NCI-H187 (cell line): ENCODE measurements at regions not wholly inside any gene's neighbourhood (a gene's known extent, or its start where the extent isn't known, plus 50 kb on each side); places are given as distances from the start of the nearest gene placed in this dataset.
"Not testable (repeated sequence)": the region's sequence is repeated elsewhere in the genome, so short reads cannot be mapped to it uniquely, and the experiment has no call there.

Experiments used
- DNase-seq, 2 experiments: peaks; one replicate each; lab custom pipeline; 2025; lab: John Stamatoyannopoulos, UW

DNA sequence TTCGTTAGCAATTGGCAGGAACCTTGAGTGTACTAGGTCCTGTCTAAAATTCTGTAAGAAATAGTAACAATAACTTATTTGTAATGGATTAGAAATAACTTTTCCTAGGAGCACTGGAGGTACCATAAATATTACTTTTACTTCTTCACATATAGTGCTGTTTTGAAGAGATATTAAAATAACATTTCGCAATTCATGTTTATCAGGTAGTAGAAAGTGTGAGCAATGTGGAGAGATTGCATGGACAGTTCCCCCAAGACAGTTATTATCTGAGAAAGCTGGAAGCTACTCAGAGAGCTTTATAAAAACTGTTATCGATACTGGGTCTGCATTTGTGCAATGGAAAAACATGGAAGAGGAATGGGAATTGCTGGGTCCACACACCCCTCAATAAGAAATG, 128.5 kb upstream of the KIF26B start:
- no peak for DNase-seq

DNA sequence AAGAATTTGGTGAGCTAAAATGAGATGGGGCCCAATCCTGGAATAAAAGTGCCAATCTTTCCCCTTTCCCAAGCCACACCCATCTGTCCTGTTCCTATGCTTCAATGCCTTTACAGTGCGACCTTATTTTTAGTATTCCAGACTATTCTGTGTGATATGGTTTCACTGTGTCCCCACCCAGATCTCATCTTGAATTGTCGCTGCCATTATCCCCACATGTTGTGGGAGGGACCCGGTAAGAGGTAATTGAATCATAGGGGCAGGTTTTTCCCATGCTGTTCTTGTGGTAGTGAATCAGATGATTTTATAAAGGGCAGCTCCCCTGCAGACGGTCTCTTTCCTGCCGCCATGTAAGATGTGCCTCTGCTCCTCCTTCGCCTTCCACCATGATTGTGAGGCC, 129.3 kb upstream of the KIF26B start:
- no peak for DNase-seq

DNA sequence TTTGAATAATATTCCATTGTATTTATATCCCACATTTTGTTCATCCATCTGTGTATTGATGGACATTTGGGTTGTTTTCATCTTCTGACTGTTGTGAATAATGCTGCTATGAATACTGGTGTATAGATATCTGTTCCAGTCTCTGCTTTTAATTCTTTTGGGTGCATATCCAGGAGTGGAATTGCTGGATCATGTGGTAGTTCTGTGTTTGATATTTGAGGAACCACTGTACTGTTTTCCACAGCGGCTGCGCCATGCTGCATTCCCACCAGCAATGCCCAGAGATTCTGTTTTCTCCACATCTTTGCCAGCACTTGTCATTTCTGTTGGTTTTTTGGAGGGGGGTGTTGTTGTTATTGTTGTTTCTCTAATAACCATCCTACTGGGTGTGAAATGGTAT, 131.6 kb upstream of the KIF26B start:
- no peak for DNase-seq

DNA sequence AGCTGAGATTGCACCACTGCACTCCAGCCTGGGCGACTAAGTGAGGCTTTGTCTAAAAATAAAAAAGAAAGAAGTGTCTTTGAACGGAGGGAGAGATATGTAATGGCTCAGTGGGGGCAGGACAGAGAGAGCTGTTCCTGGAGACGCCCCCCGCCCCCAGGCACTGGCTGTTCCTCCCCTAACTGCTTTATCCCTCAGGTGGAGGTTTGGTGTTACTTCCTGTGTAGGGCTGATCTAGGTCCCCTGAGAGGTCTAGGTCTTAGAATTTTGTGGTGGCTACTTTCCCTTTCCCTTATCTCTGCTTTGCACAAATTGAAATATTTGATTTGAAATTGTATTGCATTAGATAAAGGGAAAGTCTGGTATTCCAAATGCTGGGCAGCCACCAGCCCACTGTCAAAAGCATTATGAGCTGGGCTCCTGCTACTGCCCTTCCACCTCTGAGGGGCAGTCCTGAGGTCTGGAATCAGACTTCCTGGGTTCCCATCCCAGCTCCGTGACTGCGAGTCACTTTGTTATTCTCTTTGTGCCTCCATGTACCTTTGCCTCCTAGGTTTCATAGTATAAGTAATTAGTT, 134.8 kb upstream of the KIF26B start:
- DNase-seq = no peak

DNA sequence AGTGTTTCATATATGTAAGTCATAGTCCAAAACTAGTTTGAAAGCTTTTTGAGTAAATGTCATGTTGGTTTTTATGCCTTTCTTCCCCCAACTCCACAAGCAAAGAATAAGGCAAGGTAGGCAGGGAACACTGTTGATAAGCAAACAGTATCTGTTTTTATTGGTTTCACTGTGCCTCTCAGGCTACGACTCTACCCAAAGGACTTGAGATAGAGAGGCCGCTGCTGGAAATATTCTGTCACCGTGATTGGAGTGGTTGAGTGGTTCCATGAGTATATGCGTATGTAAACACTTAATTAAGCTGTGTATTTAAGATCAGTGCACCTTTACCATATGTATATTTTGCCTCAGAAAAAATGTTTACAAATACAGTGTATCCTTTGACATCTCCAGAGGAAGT, 138.1 kb upstream of the KIF26B start:
- no peak for DNase-seq

DNA sequence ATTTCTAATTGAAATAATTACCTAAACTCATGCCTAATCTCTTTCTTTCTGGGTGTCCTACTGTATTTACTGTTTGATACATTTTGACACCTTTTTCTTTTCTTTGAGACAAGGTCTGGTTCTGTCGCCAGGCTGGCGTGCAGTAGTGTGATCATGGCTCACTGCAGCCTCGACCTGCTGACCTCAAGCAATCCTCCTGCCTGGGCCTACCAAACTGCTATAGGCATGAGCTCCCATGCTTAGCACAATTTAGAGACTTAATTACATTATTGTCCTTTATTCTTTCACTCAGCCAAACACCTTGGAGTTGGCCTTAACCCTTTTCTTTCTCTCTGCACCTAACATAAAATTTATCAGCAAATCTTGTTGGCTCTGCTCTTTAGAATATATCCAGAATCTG, 139.8 kb upstream of the KIF26B start:
- DNase-seq = no peak

DNA sequence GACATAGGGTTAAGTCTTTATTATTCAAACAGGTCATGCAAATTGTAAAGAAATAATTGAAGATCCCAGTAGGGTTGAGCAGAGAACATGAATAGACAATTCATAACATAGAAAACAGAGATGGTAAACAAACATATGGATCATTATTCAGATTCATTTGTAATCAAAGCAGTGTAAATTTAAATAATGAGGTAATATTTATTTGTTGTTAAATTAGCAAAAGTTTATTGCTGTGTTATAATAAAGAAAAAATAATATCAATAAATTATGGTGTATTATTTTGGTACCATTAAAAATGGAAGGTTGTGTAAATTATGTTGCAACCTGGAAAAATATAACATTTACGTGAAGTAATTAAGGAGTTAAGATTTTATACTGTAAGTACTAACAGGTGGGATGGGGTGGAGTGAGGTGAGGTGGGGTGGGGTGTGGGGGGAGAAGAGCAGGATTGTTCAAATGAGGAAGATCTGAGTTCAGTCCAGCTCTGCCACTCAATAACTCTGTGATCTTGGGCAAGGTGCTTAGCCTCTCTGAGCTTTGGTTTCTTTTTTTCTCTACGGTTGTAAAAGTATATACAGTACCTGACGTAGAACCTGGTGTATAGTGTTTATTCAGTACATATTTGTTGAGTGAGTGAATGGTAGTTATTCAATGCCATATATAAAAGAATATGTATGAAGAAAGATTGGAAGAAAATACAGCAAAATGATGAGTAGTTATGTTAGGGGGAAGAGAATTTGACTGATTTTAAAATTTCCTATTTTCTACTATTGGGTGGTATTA, 140.3 kb upstream of the KIF26B start:
- DNase-seq = no peak

DNA sequence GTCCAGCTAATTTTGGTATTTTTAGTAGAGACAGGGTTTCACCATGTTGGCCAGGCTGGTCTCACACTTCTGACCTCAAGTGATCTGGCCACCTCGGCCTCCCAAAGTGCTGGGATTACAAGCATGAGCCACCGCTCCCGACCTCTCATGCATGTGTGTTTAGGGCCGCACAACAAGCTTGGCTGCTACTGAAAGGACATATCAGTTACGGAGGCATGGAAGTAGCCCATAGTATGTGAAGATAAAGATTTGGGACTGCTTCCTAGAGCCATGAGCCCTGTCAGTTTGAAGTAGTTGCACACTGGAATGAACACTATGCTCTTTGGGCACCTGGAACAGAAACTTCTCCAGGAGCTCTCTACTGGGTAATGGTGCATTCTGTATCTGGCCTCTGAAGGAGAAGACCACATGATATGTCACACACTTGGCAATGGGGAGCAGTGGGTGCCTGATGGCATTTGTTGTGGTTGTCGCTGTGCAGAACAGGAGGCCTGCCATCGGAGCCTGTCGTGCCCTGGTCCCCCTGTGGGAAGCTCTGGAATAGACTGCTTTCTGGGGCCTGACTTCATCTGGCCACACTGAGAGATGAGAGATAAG, 144.7 kb upstream of the KIF26B start:
- no peak for DNase-seq

DNA sequence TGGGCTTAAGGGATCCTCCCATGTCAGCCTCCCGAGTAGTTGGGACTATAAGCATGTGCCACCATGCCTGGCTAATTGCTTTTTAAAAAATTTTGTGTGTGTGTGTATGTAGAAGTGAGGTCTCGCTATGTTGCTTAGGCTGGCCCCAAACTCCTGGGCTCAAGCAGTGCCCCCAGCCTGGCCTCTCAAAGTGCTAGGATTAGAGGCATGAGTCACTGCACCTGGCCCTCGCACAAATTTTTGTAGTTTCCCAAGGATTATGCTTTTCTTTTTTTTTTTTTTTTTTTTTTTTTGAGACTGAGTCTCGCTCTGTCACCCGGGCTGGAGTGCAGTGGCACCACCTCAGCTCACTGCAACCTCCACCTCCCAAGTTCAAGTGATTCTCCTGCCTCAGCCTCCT, 144.4 kb upstream of the HNRNPU start:
- DNase-seq = no peak

DNA sequence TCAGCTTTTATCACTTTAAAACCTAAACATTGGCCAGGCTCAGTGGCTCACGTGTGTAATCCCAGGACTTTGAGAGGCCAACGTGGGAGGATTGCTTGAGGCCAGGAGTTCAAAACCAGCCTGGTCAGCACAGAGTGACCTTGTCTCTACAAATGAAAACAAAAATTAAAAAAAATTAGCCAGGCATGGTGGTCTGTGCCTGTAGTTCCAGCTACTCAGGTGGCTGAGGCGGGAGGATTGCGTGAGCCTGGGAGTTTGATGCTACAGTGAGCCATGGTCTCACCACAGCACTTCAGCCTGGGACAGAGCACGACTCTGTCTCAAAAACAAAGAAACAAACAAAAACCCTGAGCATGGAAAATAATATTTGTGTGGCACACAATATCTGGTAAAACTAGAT, 143.5 kb upstream of the HNRNPU start:
- DNase-seq = no peak

DNA sequence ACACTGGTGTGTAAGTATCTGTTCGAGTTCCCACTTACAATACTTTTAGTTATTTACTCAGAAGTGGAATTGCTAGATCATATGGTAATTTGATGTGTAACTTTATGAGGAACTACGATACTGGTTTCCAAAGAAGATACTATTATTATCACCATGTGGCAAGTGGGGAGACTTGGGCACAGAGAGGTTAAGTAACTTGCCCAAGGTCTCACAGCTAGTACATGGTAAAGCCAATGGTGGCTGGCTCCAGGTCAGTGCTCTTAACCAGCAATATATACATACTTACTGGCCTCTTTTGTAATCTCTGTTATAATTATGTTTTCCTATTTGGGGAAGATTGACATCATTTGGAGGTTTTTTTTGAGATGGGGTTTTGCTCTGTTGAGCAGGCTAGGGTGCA, 138.9 kb upstream of the HNRNPU start:
- no peak for DNase-seq

DNA sequence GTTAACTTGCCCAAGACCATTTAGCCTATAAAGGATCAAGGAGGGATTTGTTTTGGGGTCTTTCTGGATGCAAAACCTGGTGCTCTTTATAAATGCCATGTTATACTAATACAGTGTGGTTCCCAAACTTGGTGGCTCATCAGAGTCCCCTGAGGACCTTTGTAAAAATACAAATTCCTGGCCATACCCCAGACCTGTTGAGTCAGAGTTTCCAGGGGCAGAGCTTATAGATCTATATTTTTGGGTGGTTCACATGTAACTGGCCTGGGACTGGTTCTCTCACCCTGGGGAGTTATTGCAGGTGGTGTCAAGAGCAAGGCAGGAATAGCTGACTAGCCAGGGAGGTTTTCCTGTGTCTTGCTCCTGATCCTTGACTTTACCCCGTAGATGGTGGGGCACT, 136.9 kb upstream of the HNRNPU start:
- no peak for DNase-seq

DNA sequence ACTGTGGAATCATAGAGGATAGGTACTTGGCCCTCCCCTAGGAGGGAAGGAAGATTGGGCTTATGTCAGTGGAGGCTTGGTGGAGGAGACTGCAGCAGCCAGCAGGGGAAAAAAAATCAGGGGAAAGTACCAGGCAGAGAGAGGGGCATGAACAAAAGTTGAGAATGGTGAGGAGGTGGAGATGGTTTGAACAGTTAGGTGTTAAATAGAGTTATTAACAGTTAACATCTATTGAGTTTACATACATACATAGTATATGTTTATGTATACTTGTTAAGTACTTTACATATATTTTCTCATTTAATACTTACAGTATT, 136.5 kb upstream of the HNRNPU start:
- DNase-seq = no peak

DNA sequence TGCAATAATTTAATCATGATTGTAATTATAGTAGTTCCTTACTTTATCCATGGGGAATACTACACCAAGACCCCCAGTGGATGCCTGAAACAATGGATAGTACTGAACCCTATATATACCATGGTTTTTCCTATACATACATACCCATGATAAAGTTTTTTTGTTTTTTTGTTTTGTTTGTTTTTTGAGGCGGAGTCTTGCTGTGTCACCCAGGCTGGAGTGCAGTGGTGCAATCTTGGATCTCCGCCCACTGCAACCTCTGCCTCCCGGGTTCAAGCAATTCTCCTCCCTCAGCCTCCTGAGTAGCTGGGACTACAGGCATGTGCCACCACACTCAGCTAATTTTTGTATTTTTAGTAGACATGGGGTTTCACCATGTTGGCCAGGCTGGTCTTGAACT, 135.3 kb upstream of the HNRNPU start:
- not testable (repeated sequence) for DNase-seq

DNA sequence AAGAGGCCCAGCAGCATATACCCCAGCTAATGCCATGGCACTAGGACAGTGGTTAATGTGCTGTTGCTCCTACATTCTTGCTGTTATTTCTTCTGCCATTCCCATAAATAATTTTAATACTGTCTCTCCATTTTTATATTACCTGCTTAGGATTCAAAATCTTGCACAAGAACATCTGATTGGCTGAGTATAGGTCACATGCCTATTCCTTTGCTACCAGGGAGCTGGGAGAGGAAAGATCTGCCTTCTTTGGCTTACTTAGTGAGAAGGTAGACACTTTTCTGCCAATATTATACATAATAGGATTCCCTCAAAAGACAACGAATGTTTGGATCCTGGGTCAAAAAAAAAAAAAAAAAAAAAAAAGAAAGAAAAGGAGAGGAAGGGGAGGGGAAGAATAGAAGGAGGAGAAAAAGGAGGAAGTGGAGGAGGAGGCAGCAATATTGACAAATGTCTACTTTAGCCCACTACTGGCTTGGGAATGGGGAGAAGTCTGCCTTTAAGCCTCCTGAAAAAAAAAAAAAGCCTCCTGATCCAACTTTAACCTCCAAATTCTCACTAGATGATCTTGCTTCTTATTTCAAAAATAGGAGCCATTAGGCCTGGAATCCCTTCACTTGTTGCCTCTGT, 134.5 kb upstream of the HNRNPU start:
- no peak for DNase-seq

DNA sequence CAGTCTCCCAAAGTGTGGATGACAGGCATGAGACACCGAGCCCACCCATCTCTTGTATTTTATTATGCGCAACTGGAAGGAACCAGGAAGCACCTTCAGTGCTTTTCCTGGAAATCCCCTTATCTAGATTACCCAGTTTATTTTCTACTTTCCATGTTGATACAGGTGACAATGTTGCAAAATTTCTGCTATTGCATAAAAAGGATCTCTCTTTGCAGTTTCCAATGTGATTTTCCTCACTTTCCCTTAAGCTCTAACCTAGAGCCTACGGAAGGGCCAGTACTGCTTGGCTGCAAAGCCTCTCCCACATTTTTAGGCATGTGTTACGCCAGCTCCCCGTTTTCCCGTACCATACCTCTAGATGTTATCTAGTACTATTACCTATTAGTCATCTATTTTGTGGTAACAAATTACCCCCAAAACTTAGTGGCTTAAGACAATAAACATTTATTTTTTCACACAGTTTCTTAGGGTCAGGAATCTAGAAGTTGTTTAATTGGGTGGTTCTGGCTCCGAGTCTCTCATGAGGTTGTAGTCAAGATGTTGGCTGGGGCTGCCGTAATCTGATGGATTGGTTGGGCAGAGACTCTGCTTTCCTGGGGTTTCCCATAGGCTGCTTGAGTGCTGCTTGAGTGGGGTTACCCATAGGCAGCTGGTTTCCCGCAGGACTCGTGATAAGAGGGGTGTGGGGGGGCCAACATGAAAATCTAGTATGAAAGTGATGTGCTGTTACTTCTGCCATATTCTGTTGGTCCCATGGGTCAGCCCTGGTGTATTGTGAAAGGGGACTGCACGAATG, 131.5 kb upstream of the HNRNPU start:
- no peak for DNase-seq

DNA sequence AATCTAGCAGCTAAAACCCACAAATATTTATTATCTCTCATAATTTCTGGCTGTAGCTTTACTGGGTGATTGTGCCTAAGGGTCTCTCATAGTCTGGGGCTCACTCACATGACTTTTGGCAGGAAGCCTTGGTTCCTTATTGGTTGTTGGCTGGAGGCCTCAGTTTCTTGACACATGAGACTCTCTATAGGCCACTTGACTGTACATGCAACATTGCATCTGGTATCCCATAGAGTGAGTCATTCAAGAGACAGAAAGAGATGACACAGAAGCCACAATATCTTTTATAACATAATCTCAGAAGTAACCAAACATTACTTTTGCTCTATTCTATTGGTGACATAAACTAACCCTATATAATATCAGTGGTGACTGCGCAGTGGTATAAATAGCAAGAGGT, 128.5 kb upstream of the HNRNPU start:
- DNase-seq = no peak

DNA sequence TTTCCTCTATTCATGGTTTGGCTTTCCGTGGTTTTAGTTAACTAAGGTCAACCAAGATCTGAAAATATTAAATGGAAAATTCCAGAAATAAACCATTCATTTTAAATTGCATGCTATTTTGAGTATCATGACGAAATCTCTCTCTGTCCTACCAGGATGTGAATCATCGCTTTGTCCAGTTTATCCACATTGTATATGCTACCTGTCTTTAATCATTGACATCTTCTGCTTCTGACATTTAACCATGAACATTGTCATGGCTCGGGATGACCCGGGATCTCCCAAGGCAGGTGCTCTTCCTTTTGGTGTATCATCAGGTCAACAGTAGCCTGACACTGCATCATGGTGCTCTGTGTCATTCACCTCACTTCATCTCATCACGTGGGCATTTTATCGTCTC, 125.5 kb upstream of the HNRNPU start:
- DNase-seq = no peak

DNA sequence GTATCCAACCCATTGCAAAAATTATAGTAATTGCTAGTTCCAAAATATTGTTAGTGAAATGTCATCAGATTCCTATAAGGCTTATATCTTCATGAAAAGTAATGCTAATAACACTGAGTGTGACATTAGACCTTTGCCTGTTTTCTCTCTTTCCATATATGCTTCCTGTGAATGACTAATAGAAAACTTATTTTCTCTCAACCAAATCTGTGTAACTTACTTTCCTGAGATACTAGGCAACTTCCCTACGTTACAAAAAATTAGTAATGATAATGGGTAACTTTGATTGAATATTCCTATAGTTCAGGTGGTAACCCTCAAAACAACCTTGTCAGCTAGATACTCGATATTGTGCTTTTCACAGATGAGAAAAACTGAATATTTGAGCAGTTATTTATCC, 124.2 kb upstream of the HNRNPU start:
- DNase-seq = no peak

DNA sequence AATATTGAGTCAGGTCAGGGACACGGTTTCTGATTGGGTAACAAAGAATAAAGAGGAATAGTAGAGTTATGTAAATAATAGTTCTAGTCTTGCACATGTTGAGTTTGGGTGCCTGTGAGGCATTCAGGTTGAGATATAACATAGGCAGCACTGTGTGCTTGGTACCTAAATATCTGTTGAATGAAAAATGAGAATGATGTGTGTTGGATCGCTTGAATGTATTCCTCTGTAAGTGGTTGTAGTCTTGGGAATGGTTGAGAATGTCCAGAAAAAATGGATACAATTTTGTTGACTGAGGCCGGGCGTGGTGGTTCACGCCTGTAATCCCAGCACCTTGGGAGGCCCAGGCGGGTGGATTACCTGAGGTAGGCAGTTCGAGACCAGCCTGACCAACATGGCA, 116.3 kb upstream of the HNRNPU start:
- no peak for DNase-seq

DNA sequence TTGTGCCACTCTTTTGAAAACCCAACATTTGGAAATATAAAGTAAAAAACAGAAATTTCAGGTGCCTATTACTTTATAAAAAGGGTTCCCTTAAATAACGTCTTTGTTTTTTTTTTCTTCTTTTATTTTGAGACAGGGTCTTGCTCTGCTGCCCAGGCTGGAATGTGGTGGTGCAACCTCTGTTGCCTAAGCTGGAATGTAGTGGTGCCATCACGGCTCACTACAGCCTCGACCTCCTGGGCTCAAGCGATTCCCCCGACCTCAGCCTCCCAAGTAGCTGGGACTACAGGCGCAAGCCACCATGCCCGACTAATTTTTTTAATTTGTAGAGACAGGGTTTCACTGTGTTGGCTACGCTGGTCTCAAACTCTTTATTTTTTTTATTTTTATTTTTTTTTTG, 110.2 kb upstream of the HNRNPU start:
- DNase-seq = no peak

DNA sequence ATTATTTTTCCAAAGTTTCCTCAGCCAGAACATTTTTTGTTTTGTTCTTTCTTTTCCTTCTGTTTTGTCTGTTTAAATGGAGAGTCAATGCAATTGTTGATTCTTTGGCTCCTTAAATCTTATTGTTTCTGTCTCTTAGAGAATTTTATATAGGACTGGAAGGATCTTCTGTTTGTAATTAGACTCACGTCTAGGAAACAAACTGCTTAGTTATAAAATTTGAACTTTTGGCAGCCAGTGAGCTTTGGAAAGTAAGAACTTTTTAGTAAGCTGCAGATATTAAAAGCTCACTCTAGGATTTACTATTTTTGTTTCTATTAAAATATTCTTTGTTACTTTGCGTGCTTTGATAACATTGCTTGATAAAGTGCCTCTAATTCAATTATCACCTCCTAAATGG, 109.8 kb upstream of the HNRNPU start:
- DNase-seq = no peak
